HG02642 (cell line): ENCODE measurements at regions not wholly inside any gene's neighbourhood (a gene's known extent, or its start where the extent isn't known, plus 50 kb on each side); places are given as distances from the start of the nearest gene placed in this dataset.
A peak's percentile ranks its signal among the peaks of the same experiment; 100 is the strongest.
"Not testable (repeated sequence)": the region's sequence is repeated elsewhere in the genome, so short reads cannot be mapped to it uniquely, and the experiment has no call there.

ENCODE experiments used
- ATAC-seq: cut with Tn5 transposase; IDR thresholded peaks from one replicate; pipeline ENCODE4 v1.9.1; 2021; ENCODE audit warnings: mild to moderate bottlenecking; ENCODE audit not compliant: unreplicated experiment, poor library complexity

DNA sequence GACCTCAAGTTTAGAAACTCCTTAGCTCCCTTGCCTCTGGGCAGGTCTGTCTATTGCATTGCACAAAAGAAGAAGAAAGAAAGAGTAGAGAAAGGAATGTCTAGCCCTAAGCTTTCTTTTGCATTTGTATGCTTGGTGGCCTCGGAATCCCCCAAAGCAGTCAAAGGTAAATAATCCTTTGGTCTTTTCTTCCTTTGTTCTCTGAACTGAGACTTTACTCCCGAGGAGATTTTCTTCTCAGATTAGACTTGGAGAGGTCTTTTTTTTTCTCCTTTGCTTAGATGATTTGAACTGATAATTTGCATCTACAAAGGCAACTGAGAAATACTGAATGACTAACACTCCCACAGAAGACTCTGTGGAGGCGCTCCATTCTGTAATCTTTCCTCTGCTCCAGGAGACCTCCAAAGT, 93.2 kb downstream of the AKR1D1 start:
- no peak for ATAC-seq

DNA sequence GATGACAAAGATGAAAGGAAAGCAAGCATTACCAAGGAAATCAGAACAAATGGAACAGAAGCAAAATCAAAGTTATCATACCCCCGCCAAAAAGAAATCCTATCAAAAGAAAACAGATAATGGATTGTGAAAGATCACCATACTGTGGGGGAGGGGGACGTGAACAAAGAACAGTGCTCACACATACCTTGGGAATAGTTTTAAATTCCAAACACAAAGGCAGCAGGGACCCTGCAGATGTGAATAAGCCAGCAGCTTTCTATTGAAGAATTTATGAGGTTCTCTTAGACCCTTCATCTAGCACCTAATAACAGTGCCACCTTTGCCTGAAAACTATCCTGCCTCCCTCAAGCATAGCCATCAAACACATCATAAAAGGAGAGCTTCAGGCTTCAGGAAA, 94.0 kb downstream of the AKR1D1 start:
- ATAC-seq, result no peak

DNA sequence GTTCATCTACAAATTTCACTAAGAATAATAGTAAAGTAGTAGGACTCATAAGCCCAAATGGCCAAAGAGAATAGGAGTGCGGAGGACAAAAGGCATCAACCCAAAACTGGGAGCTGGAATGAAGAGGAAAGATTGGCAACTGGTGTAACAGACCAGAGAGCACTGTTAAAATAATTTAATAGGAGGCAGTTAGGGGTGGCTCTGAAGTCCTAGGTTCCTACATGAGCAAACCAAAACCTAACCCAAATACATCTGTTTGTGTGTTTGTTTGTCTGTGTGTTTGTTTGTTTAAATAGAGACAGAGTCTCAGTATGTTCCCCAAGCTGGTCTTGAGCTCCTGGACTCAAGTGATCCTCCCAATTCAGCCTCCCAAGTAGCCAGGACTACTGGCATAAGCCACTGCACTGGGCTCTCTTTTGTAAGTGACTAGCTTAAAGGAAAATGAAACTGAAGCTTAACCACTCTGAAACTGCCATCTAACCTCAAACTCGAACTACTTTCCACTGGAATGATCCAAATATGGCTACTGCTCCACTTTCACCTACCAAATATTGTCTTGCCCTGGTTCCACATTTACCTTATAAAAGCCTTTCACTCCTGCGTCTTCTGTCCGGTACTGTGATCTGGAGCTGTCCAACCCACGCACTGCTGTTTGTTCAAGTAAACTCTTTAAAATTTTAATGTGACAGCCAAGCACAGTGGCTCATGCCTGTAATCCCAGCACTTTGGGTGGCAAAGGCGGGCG, 94.9 kb downstream of the AKR1D1 start:
- peak; percentile 93 for ATAC-seq

DNA sequence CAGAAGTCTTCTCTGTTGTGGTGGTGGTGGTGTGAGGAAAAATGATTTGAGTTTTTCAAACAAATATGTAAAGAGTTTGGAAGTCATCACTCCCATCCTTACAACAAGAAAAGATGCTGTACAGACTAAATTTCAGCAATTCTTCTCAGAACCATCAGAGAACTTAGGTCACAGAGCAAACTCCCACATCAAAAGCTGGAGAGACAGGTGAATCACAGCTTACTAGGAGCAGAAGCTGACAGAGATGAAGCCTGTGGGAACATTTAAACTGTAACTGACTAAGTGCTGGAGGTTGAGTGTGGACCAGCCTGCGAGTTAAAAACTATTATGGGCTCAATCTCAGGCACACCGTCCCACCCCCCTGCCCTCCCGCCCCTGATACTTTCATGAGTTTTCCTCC, 97.3 kb downstream of the AKR1D1 start:
- no peak for ATAC-seq

DNA sequence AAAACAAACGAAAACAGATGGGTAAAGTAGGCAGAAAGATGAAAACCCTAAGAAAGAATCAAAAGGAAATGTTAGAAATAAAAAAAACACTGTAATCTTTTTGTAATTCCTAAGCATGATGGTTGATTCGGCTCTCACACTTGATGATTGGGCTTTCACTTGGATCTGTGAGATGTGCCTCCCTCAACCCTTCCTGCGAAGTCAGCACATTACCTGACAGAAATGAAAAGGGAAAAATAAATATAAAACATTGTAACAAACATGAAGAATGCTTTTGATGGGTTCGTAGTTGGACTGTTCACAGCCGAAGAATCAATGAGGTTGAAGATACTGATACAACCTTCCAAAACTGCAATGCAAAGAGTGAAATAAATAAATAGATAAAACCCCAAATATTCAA, 99.8 kb downstream of the AKR1D1 start:
- ATAC-seq, result no peak

DNA sequence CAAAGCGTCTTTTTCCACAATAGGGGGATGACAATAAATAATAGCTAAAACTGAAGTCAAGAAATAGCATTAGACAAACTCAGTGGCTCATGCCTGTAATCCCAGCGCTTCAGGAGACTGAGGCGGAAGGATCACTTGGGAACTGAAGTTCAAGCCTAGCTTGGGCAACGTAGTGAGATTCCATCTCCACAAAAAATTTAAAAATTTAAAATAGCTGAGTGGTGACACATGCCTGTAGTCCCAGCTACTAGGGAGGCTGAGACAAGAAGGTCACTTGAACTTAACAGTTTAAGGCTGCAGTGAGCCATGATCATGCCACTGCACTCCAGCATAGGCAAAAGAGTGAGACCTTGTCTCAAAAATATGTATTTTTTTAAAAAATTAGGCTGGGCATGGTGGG, 107.9 kb downstream of the AKR1D1 start:
- no peak for ATAC-seq

DNA sequence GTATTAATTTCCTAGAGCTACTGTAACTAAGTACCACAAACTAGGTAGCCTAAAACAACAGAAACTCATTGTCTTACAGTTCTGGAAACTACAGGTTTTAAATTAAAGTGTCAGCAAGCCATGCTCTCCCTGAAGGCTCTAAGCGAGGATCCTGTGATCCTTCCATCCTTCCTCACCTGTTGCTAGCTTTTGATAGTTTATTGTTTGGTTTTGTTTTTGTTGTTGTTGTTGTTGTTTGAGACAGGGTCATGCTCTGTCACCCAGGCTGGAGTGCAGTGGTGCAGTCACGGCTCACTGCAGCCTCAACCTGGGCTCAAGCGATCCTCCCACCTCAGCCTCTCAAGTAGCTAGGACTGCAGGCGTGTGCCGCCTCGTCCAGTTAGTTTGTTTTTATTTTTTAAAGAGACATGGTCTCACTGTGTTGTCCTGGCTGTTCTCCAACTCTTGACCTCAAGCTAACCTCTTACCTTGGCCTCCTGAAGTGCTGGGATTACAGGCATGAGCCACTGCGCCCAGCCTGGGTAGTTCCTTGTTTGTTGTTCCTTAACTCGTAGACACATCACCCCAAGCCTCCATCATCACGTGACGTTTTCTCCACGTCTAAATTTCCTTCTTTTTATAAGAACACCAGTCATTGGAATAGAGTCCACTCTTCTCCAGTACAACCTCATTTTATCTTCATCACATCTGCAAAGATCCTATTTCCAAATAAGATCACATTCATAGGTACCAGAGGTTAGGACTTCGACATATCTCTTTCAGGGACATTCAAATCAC, 109.1 kb downstream of the AKR1D1 start:
- ATAC-seq, result no peak

DNA sequence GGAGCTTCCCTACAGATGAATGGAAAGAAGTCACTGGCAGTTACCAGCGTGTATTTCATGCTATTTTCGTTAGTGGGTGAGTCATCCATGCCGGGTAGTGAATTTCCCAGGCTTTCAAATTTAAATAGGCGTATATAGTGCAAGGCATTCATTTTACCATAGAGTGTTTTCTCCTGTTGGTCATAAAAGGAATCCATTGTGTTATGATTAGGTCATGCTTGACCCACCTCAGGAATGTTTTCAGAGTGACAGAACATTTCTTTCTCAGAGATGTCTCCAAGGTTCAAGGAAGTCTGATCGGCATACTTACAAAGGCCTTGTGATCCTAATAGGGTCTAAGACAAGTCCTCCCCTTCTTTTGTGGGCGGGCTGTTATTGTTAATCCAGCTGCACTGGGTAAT, 110.7 kb downstream of the AKR1D1 start:
- no peak for ATAC-seq

DNA sequence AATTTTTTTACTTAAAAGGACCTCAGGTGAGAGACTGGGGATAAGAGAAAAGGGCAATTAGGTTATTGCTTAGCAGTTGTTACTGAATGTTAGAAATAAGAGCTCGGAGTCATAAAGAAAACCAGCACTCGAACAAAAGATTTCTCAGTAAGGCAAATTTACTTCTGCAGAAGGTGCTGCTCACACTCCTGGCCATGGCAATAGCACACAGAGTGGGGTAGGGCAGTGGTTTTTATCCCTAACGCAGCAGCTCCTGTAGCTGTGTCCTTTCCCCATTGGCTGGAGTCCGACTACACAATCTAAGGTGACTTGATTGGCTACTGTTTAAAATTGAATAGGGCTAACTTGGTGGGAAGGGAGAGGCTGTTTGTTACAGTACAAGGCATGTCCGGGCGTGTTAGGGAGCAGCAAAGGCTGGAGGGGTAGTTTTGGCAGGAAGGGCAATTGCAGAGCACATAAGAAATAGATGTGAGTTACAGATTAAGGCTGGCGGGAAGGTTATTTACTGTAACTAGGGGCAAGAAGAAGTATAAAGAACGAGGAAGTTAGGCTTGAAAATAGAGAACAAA, 112.1 kb downstream of the AKR1D1 start:
- ATAC-seq, result no peak

DNA sequence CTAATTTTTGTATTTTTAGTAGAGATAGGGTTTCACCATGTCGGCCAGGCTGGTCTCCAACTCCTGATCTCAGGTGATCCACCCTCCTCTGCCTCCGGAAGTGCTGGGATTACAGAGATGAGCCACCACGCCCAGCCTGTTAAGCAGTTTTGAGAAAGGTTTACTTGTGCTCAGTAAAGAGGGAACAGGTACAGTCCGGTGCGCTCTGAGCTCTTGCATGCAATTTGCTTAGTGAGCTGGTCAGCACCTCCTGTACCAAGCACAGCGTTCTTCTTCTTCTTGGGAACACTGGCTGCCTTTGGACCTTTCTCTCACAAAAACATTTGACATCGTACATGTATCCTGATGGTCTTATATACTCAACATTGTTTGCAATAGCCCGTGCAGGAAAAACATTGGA, 118.3 kb downstream of the AKR1D1 start:
- no peak for ATAC-seq

DNA sequence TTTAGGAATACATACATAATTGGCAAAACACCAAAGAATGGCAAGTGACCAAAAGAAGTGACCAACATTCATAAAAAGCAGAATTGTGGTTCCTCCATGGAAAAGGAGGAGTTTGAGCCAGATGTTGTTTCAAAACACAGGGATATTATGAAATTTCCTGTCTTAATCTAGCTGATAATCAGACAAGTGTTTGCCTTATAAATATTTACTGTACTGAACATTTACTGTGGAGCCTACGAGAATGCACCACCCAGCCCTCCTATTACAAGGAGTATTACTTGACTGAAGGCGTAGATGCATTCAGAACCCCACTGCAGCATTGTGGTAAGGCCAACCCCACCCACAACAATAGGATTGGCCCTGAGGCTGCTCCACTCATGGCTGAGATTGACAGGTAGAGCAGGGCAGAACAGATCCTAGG, 118.9 kb downstream of the AKR1D1 start:
- no peak for ATAC-seq

DNA sequence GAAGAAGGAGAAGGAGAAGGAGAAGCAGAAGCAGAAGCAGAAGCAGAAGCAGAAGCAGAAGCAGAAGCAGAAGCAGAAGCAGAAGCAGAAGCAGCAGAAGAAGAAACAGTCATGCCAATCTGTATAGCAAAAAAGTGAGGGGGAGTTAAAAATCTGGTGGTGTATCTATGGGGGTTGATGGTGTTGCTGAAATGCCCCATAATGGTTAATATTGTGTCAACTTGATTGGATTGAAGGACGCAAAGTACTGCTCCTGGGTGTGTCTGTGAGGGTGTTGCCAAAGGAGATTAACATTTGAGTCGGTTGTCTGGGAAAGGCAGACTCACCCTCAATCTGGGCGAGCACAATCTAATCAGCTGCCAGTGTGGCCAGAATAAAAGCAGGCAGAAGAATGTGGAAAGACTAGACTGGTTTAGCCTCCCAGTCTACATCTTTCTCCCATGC, 120.3 kb downstream of the AKR1D1 start:
- ATAC-seq, result not testable (repeated sequence)

DNA sequence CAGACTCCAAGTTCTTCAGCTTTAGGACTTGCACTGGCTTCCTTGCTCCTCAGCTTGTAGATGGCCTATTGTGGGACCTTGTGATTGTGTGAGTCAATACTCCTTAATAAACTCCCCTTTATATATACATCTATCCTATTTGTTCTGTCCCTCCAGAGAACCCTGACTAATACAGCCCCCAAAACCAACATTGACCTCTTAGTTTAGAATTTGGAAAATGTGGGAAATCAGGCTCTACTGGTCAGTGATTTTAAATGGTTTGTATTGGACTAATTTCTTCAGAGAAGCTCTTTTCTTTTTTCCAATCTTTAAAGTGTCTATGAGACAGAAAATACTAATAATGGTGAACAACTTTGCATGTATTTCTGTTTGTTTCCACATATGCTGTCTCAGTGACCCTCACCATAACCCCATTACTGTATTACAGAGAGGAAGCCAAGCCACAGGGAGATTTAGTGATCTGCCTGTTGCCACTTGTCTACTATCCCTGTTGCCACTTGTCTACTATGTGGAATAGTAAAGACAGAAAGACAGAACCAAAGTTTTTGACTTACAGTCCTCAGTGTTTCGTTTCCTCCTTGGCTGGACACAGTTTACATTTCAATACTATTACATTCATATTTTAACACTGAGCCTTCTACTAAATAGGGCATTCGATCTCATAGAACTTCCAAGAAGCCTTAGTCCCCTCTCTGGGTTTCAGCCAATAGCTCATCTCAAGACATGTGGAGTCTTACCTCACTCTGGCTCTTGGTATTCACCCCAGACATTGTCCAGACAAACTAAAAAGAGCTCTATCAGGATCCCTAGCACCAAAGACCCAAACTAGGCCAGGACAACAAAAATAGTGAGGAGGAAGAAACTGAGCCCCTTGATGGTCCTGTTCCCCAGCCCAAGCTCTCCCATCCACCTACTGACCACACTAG, 121.0 kb downstream of the AKR1D1 start:
- ATAC-seq, result no peak

DNA sequence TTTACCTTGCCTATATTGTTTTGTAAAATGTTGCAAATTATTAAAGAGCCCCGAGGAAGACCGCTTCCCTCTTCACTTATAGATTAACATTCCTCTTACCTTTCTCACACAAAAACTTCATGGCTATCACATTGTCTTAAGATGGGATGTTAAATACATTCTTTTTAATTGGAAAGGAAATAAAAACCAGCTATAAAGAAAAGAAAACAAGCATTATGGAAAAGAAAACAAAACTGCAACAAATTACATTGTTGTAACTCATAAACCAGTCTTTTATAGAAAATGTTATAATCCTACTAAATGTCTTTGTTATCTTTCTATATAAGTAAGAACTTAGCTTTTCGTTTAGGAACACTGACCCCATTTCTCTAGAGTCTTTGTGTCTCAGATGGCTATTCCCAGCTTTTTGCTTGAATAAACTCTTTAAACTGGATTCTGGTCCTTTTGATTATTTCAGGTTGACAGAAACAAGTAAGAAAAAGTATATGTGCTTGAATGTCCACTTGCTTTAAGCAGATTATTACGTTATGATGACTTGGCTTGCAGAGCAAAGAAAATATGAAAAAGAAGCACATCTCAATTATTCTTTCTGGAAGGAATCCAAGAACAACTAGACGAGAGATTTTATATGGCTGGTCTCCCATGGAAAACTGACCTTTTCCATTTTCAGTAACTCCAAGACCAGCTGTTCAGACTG, 128.2 kb downstream of the AKR1D1 start:
- ATAC-seq, result no peak

DNA sequence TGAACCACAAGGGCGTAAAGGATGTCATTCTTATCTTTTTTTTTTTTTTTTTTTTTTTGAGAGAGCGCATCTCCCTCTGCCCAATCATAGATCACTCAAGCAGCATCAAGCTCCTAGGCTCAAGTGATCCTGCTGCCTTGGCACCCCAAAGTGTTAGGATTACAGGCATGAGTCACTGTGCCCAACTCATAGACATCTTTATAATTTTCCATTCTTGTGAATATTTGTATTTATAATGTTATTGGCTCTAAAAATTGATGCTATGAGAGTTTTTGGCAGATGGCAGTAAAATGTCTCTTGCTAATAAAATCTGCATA, 128.7 kb downstream of the AKR1D1 start:
- no peak for ATAC-seq

DNA sequence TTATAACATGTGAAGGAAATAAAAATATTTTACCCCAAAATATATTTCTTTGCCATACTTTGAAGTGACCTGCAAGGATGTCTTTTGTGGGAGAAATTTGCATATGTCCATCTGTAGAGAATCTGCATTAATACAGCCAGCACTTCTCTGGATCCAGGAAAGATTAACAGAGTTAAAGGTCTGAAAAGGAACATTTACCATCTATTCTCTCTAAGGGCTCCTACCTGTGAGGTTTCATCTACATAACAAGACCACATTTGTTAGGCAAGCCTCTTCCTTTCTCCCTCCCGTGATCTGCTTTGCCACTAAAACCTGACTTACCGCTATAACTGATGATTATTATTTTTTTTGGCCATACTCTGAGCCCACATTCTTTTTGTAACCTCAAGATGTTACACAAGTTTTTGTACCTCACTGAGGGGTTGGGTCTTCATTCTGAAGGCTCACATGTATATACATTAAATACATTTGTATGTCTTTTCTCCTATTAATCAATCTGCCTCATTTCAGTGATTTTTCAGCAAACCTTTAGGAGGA, 129.4 kb downstream of the AKR1D1 start:
- no peak for ATAC-seq

DNA sequence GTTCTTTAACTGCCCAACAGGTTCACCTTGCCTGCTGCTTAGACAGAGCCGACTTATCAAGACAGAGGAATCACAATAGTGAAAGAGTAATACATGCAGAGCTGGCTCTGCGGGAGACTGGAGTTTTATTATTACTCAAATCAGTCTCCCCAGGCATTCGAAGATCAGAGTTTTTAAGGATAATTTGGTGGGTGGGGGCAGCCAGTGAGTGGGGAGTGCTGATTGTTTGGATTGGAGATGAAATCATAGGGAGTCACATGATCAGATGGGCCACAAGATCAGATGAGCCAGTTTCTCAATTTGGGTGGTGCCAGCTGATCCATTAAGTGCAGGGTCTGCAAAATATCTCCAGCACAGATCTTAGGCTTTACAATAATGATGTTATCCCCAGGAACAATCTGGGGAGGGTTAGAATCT, 131.3 kb downstream of the AKR1D1 start:
- ATAC-seq, result no peak

DNA sequence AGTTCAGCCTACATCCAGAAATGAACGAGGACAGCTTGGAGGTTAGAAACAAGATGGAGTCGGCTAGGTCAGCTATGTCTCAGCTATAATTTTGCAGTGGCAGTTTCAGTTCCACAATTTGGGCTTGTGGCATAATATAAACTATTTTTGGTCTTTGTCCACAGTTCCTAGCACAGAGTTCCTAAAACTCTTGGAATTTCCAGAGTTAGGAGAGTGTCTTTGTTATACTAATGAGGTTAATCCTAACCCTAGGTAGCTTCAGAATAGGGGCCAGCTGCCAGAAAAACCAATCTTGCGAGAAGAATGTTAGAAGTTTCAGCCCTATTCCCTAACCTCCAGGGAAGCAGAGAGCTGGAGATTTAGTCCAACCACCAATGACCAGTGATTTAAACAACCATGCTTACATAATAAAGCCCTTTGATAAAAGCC, 131.9 kb downstream of the AKR1D1 start:
- ATAC-seq, result no peak

DNA sequence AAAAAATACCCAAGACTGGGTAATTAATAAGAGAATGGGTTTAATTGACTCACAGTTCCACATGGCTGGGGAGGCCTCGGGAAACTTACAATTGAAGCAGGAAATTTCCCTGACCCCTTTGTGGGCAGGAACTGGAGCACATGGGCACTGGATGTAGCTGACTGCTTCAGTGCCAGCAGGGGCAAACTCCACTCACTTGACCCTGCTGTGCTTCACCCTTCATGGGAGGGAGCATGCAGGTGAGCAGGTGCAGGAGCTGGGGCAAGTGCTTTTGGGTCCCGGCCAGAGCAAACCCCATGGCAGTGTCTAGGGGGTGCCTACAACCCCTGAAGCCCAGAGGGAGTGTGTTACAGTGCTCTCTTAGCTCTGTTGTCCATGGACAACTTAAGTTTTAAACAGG, 132.6 kb downstream of the AKR1D1 start:
- no peak for ATAC-seq

DNA sequence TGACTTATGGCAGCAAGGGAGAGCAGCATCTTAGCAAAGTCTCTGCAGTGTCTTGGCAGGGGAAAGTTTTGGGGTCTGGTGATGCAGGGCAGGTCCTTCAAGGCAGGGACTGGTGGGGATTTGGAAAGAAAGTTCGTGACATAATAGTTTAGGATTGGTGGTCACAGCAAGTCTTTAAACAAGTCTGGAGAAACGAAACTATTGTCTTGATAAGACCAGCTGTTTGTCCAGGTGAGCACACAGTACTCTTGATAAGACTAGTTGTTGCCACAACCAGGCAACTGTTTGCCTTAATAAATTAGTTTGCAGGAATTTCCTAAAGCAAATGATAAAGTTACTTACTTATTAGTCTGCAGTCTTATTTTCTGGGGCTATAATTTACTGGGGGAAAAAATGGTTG, 136.1 kb downstream of the AKR1D1 start:
- no peak for ATAC-seq
